ENCODE measurements at regions not wholly inside any gene's neighbourhood (a gene's known extent, or its start where the extent isn't known, plus 50 kb on each side); places are given as distances from the start of the nearest gene placed in this dataset.

DNA sequence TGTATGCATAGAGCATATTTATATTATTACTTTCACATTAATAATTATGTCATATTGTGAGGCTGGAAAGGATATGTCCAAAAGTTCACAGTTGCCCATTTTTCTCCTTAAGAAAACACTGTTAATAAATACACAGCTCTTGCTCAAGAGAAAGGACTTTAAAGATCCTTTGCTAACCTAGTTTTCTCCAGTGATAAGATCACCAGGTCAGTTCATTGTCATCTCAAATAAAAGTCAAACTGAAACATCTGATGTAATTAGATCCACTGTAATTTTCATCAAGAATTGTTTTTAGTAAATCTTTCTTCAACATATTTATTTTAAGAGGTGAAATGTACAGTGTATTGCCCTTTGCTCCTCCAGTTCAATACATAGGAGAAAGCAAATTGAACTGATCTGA is 82.8 kb upstream of the KLHL1 start:
- Mint-ChIP-seq H3K36me3 (no peaks in the 10 kb centered on the region), H3K9me3 (peaks cover 5% of the 10 kb centered on the region), H3K4me3 (no peak overlapping the region), H3K27me3 (no peaks in the 10 kb centered on the region), H3K27ac (no peak overlapping the region), H3K4me1 (no peaks in the 10 kb centered on the region)
- no peak for DNase-seq
- CTCF ChIA-PET, result no interaction called here

GRCh38 chr13:70189981-70190380 is 81.7 kb upstream of the KLHL1 start:
- CTCF ChIA-PET, result no interaction called here
- no peaks in the 10 kb centered on the region for H3K27me3 Mint-ChIP-seq
- H3K9me3 Mint-ChIP-seq, result peaks cover 1% of the 10 kb centered on the region
- DNase-seq, result no peak
- no peaks in the 10 kb centered on the region for H3K36me3 Mint-ChIP-seq
- H3K27ac Mint-ChIP-seq, result no peak overlapping the region
- H3K4me3 Mint-ChIP-seq, result no peak overlapping the region
- no peaks in the 10 kb centered on the region for H3K4me1 Mint-ChIP-seq

GRCh38 chr13:70188567-70188966 is 80.3 kb upstream of the KLHL1 start:
- CTCF ChIA-PET, result no interaction called here
- H3K4me1 Mint-ChIP-seq, result no peaks in the 10 kb centered on the region
- no peaks in the 10 kb centered on the region for H3K36me3 Mint-ChIP-seq
- DNase-seq, result no peak
- no peaks in the 10 kb centered on the region for H3K27me3 Mint-ChIP-seq
- H3K27ac Mint-ChIP-seq, result no peak overlapping the region
- no peak overlapping the region for H3K4me3 Mint-ChIP-seq
- no peaks in the 10 kb centered on the region for H3K9me3 Mint-ChIP-seq

GRCh38 chr13:70183041-70183440 is 74.8 kb upstream of the KLHL1 start:
- no peak overlapping the region for H3K27ac Mint-ChIP-seq
- H3K4me1 Mint-ChIP-seq, result no peaks in the 10 kb centered on the region
- no peak for DNase-seq
- no peak overlapping the region for H3K4me3 Mint-ChIP-seq
- no peaks in the 10 kb centered on the region for H3K36me3 Mint-ChIP-seq
- CTCF ChIA-PET, result no interaction called here
- H3K27me3 Mint-ChIP-seq, result no peaks in the 10 kb centered on the region
- peaks cover 4% of the 10 kb centered on the region for H3K9me3 Mint-ChIP-seq
